ENCODE measurements at regions not wholly inside any gene's neighbourhood (a gene's known extent, or its start where the extent isn't known, plus 50 kb on each side); places are given as distances from the start of the nearest gene placed in this dataset.

DNA sequence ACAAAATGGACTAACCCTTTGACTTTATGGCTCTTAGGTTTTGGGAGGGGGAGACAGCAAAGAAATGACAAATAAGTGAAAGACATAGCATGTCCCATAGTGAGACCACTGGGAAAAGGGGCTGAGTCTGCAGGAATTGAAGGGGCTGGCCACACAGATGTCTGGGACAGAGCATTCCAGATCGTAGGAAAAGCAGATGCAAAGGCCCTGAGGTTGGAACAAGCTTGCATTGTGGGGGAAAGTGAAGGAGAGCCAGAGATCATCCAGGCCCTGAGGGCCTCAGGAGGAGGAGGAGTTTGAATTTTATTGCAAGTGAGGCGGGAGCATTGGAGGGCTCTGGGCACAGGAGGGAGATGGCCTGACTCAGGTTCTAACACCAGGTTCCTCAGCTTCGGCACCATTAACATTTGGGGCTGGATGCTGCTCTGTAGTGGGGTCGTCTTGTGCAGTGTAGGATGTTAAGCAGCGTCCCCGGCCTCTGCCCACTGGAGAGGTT is 97.5 kb downstream of the CEBPB start:
- intact Hi-C loops (cut with micrococcal nuclease) = no loop called here
- Mint-ChIP-seq H3K27ac (no peak overlapping the region), H3K4me3 (no peak overlapping the region), H3K4me1 (peaks cover 0 to 22% (median 0%) of the 10 kb centered on the region in 7 donors), H3K9me3 (no peaks in the 10 kb centered on the region), H3K27me3 (peaks cover 0 to 14% (median 4%) of the 10 kb centered on the region in 5 donors), H3K36me3 (no peaks in the 10 kb centered on the region)
- H3K36me3 ChIP-seq (ENCODE audit: control insufficient read depth in 2 of 3, insufficient read depth in 3 of 3, low read length in 3 of 3) = no peaks in the 10 kb centered on the region
- no peak for DNase-seq
- no peaks in the 10 kb centered on the region for H3K27me3 ChIP-seq (ENCODE audit: control insufficient read depth in 2 of 2, insufficient read depth in 2 of 2, low read length in 2 of 2)
- ChIA-PET CTCF (no interaction called here), POLR2A (no interaction called here)
- ATAC-seq = no peak
- H3K9me3 ChIP-seq (ENCODE audit: control insufficient read depth in 2 of 3, low read length in 3 of 3) = no peaks in the 10 kb centered on the region
- H3K4me3 ChIP-seq (ENCODE audit: low read length) = no peak overlapping the region
- H3K27ac ChIP-seq (ENCODE audit: low read depth, low read length) = no peak overlapping the region
- H3K4me1 ChIP-seq (ENCODE audit: control insufficient read depth in 2 of 2, insufficient read depth in 2 of 2, low read length in 2 of 2) = no peaks in the 10 kb centered on the region

DNA sequence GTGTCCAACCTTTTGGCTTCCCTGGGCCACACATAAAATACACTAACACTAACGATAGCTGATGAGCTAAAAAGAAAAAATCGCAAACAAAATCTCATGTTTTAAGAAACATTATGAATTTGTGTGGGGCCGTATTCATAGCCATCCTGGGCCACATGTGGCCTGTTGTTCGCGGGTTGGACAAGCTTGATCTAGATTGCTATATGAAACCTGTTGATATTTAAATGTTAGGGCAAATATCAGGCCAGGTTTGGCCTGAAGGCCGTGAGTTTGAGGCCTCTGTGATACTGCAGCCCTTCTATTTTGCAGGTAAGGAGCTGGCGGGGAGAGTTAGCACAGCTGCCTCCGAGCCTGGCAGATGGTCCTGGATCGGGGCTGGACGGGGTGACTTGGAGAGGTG is 99.0 kb downstream of the CEBPB start:
- peak overlapping the region in 1 of 9 donors; percentile 29 for H3K27ac Mint-ChIP-seq
- peaks cover 0 to 16% (median 4%) of the 10 kb centered on the region in 5 donors for H3K27me3 Mint-ChIP-seq
- H3K36me3 Mint-ChIP-seq = no peaks in the 10 kb centered on the region
- Histone ChIP-seq H3K36me3 (ENCODE audit: control insufficient read depth in 2 of 3, insufficient read depth in 3 of 3, low read length in 3 of 3) (no peaks in the 10 kb centered on the region), H3K4me3 (ENCODE audit: low read length) (no peak overlapping the region), H3K9me3 (ENCODE audit: control insufficient read depth in 2 of 3, low read length in 3 of 3) (no peaks in the 10 kb centered on the region), H3K27me3 (ENCODE audit: control insufficient read depth in 2 of 2, insufficient read depth in 2 of 2, low read length in 2 of 2) (no peaks in the 10 kb centered on the region), H3K27ac (ENCODE audit: low read depth, low read length) (no peak overlapping the region), H3K4me1 (ENCODE audit: control insufficient read depth in 2 of 2, insufficient read depth in 2 of 2, low read length in 2 of 2) (no peaks in the 10 kb centered on the region)
- intact Hi-C loops (cut with micrococcal nuclease) = no loop called here
- H3K4me1 Mint-ChIP-seq = peaks cover 0 to 19% (median 0%) of the 10 kb centered on the region in 7 donors
- DNase-seq (no peak), ATAC-seq (no peak)
- CTCF ChIA-PET = no interaction called here
- POLR2A ChIA-PET = no interaction called here
- H3K9me3 Mint-ChIP-seq = no peaks in the 10 kb centered on the region
- H3K4me3 Mint-ChIP-seq = no peak overlapping the region

DNA sequence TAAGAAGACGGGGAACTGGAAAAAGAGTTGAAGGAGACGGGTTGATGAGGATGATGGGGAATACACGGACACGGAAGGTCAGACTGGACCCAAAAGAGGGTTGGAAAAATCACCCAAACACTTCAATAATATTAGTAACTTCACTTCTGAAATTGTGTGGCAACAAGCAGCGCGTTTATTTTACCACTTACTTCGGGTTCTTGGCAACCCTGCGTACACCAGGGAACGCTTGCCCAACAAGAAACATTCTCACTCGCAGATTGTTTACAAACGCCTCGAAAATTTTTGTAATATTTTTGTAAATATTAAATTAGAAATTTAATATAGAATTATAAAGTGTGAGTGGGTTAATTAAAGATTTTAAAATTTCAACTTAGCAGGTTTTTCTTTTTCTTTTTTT is 99.5 kb downstream of the CEBPB start:
- no peaks in the 10 kb centered on the region for H3K9me3 Mint-ChIP-seq
- peaks cover 0 to 16% (median 0%) of the 10 kb centered on the region in 7 donors for H3K4me1 Mint-ChIP-seq
- intact Hi-C loops (cut with micrococcal nuclease) = no loop called here
- ChIA-PET POLR2A (no interaction called here), CTCF (no interaction called here)
- peaks cover 0 to 16% (median 4%) of the 10 kb centered on the region in 5 donors for H3K27me3 Mint-ChIP-seq
- H3K27me3 ChIP-seq (ENCODE audit: control insufficient read depth in 2 of 2, insufficient read depth in 2 of 2, low read length in 2 of 2) = no peaks in the 10 kb centered on the region
- peak overlapping the region in 1 of 9 donors; percentile 29 for H3K27ac Mint-ChIP-seq
- no peaks in the 10 kb centered on the region for H3K4me1 ChIP-seq (ENCODE audit: control insufficient read depth in 2 of 2, insufficient read depth in 2 of 2, low read length in 2 of 2)
- no peak overlapping the region for H3K27ac ChIP-seq (ENCODE audit: low read depth, low read length)
- no peak overlapping the region for H3K4me3 Mint-ChIP-seq
- DNase-seq = no peak
- no peak for ATAC-seq
- H3K9me3 ChIP-seq (ENCODE audit: control insufficient read depth in 2 of 3, low read length in 3 of 3) = no peaks in the 10 kb centered on the region
- no peaks in the 10 kb centered on the region for H3K36me3 Mint-ChIP-seq
- no peaks in the 10 kb centered on the region for H3K36me3 ChIP-seq (ENCODE audit: control insufficient read depth in 2 of 3, insufficient read depth in 3 of 3, low read length in 3 of 3)
- H3K4me3 ChIP-seq (ENCODE audit: low read length) = no peak overlapping the region

DNA sequence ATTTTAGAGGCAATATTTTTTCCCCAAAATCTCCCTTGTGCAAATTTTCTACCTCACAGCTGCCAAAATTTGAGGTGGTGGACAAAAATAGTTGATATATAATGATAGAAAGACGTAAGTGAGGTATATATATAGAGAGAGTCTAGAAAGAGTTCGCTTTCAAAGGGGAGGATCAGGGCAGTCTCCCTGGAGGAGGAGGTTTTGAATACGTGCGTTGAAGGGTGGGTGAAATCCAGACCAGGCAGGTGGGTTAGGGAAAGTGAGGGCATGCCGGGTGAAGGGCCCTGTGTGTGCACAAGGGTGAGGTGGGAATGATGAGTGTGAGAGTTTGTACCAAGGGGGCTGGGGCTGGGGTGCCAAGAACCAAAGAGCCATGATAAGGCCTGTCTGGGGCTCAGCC is 100.2 kb downstream of the CEBPB start:
- intact Hi-C loops (cut with micrococcal nuclease) = no loop called here
- Mint-ChIP-seq H3K4me3 (no peak overlapping the region), H3K4me1 (peaks cover 0 to 16% (median 0%) of the 10 kb centered on the region in 7 donors), H3K27ac (peak overlapping the region in 1 of 9 donors; percentile 47), H3K9me3 (no peaks in the 10 kb centered on the region), H3K36me3 (no peaks in the 10 kb centered on the region), H3K27me3 (peaks cover 0 to 16% (median 4%) of the 10 kb centered on the region in 5 donors)
- Histone ChIP-seq H3K27ac (ENCODE audit: low read depth, low read length) (no peak overlapping the region), H3K27me3 (ENCODE audit: control insufficient read depth in 2 of 2, insufficient read depth in 2 of 2, low read length in 2 of 2) (no peaks in the 10 kb centered on the region), H3K4me3 (ENCODE audit: low read length) (no peak overlapping the region), H3K9me3 (ENCODE audit: control insufficient read depth in 2 of 3, low read length in 3 of 3) (no peaks in the 10 kb centered on the region), H3K4me1 (ENCODE audit: control insufficient read depth in 2 of 2, insufficient read depth in 2 of 2, low read length in 2 of 2) (no peaks in the 10 kb centered on the region), H3K36me3 (ENCODE audit: control insufficient read depth in 2 of 3, insufficient read depth in 3 of 3, low read length in 3 of 3) (no peaks in the 10 kb centered on the region)
- DNase-seq (no peak), ATAC-seq (no peak)
- ChIA-PET CTCF (no interaction called here), POLR2A (no interaction called here)

DNA sequence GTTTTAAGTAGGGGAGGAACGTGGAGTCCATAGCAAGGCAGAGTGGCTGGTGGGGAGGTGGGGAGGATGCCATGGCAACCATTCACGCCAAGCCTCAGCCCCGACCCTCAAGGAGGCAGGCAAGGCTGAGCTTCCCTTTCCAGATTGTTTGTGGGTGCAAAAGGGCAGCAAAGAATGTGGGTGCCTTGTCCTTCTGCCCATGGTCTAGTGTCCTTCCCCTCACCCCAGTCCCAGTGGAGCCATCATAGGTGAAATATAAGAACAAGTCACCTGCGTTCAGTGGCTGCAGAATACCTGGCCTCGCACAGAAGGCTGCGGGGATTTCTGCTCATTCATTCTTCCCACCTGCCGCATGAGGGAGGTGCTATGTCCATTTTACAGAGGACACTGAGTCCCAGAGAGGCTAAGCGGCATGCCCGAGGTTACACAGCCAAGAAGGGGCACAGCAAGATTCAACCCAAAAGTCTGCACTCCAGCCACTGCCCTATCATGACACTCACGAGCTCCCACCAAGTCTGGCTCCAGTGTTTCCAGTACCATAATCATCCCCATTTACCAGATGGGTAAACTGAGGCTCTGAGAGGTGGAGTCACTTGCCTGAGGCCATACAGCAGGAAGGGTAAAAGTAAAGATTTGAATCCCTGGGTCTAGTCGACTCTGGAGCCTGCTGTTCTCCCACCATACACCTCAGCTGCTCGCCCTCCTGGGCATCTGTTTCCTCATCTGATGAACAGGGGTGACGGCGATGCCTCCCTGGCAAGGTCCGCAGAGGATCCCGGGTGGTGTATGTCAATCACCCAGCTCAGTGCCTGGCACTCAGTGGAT is 100.8 kb downstream of the CEBPB start:
- Histone ChIP-seq H3K36me3 (ENCODE audit: control insufficient read depth in 2 of 3, insufficient read depth in 3 of 3, low read length in 3 of 3) (no peaks in the 10 kb centered on the region), H3K27ac (ENCODE audit: low read depth, low read length) (no peak overlapping the region), H3K4me3 (ENCODE audit: low read length) (no peak overlapping the region), H3K9me3 (ENCODE audit: control insufficient read depth in 2 of 3, low read length in 3 of 3) (no peaks in the 10 kb centered on the region), H3K4me1 (ENCODE audit: control insufficient read depth in 2 of 2, insufficient read depth in 2 of 2, low read length in 2 of 2) (no peaks in the 10 kb centered on the region), H3K27me3 (ENCODE audit: control insufficient read depth in 2 of 2, insufficient read depth in 2 of 2, low read length in 2 of 2) (no peaks in the 10 kb centered on the region)
- H3K4me3 Mint-ChIP-seq = no peak overlapping the region
- no peaks in the 10 kb centered on the region for H3K9me3 Mint-ChIP-seq
- H3K36me3 Mint-ChIP-seq = no peaks in the 10 kb centered on the region
- peaks cover 0 to 16% (median 4%) of the 10 kb centered on the region in 5 donors for H3K27me3 Mint-ChIP-seq
- H3K4me1 Mint-ChIP-seq = peaks cover 0 to 16% (median 0%) of the 10 kb centered on the region in 7 donors
- ChIA-PET CTCF (no interaction called here), POLR2A (no interaction called here)
- ATAC-seq (no peak), DNase-seq (no peak)
- intact Hi-C loops (cut with micrococcal nuclease) = no loop called here
- no peak overlapping the region for H3K27ac Mint-ChIP-seq

DNA sequence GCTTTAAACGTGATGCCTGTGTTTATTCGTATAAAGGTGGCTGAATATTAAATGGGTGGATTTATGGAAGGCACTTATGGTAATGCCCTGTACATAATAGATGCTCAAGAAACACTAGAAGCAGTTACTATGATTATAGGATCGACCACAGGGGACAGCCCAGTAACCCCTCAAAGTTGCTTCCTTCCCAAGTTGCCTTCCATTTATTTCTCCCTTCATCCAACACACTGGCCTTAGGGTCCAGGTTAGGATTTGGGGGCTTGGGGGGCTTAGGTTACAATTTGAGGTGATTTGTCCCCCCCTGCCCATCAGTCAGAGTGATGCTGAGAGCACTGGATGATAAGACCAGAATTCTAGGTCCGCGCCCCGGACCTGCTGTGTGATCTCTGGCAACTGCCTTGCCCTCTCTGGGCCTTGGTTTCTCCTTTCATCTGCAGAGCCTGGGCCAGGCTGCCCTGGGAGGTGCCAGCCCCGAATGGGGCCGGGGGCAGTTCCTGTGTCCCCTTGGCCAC is 101.5 kb downstream of the CEBPB start:
- no peaks in the 10 kb centered on the region for H3K27me3 ChIP-seq (ENCODE audit: control insufficient read depth in 2 of 2, insufficient read depth in 2 of 2, low read length in 2 of 2)
- no peaks in the 10 kb centered on the region for H3K36me3 ChIP-seq (ENCODE audit: control insufficient read depth in 2 of 3, insufficient read depth in 3 of 3, low read length in 3 of 3)
- no peak overlapping the region for H3K27ac ChIP-seq (ENCODE audit: low read depth, low read length)
- no peak for DNase-seq
- no peak for ATAC-seq
- Mint-ChIP-seq H3K27me3 (peaks cover 0 to 16% (median 4%) of the 10 kb centered on the region in 5 donors), H3K4me1 (peaks cover 0 to 20% (median 0%) of the 10 kb centered on the region in 7 donors), H3K4me3 (no peak overlapping the region), H3K9me3 (no peaks in the 10 kb centered on the region), H3K27ac (no peak overlapping the region), H3K36me3 (no peaks in the 10 kb centered on the region)
- H3K4me3 ChIP-seq (ENCODE audit: low read length) = no peak overlapping the region
- no peaks in the 10 kb centered on the region for H3K9me3 ChIP-seq (ENCODE audit: control insufficient read depth in 2 of 3, low read length in 3 of 3)
- intact Hi-C loops (cut with micrococcal nuclease) = no loop called here
- CTCF ChIA-PET = no interaction called here
- POLR2A ChIA-PET = no interaction called here
- no peaks in the 10 kb centered on the region for H3K4me1 ChIP-seq (ENCODE audit: control insufficient read depth in 2 of 2, insufficient read depth in 2 of 2, low read length in 2 of 2)
